ENCODE measurements at regions not wholly inside any gene's neighbourhood (a gene's known extent, or its start where the extent isn't known, plus 50 kb on each side); places are given as distances from the start of the nearest gene placed in this dataset.

- no peak for TF ChIP-seq CTCF (IDR thresholded peaks at IDR 0.05)
- no peak for TF ChIP-seq POLR2A (IDR thresholded peaks at IDR 0.05)
Observed at GRCh38 chr7:26439521-26440232, 148.0 kb downstream of the SNX10 start.
